HG02588 (cell line): ENCODE measurements at regions not wholly inside any gene's neighbourhood (a gene's known extent, or its start where the extent isn't known, plus 50 kb on each side); places are given as distances from the start of the nearest gene placed in this dataset.
"Not testable (repeated sequence)": the region's sequence is repeated elsewhere in the genome, so short reads cannot be mapped to it uniquely, and the experiment has no call there.

Experiments used
- ATAC-seq: cut with Tn5 transposase; IDR thresholded peaks from one replicate; pipeline ENCODE4 v1.9.1; 2021; ENCODE audit warnings: mild to moderate bottlenecking, moderate library complexity; ENCODE audit not compliant: unreplicated experiment

DNA sequence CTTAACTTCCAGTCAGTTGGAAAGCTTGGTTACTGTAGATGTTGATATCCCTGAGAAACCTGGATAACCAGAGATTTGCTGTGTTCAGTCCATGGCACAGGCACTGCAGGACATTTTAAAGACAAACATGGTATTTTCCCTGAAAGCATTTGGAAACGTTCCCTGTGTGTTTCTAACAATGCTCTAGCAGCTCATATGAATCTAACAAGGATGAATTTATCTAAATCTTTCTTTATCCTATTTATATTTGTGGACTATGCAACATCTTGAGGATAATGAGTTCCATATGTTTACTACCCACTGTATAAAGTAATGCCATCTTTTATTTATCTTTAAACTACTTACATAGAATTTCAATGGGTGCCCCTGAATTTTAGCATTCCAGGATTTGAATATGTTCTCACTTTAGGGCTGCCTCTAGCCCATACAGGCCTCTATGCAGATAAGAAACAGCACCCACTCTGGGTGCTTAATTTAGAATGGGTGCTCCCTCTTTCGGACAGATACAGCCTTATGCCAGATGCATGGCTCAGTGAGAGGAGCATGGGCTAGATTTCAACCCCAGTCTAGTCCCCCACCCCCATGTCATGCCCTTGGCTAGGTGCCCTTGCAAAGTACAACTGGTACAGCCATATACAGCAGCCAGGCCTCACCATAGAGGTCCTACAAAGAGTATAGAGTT, 50.6 kb upstream of the NEMP2 start:
- no peak for ATAC-seq

DNA sequence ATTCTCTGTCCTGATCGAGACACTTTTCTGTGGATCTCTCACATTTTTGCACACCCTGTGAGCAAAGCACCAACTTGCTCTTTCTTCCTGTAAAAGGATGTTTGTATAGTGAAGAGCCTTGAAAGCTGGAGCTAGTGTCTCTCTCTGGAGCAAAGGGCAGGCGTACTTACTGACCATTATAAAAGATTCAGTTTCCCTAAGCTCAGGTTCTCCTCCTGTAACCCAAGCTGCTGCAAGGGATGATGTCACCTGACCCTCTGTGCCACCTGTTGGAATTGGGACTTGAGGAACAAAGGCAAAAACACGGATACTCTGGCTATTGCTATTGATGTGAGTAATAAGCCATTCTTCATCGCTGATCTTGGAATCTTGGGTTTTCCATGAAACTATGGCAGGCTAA, 52.6 kb upstream of the NEMP2 start:
- no peak for ATAC-seq

DNA sequence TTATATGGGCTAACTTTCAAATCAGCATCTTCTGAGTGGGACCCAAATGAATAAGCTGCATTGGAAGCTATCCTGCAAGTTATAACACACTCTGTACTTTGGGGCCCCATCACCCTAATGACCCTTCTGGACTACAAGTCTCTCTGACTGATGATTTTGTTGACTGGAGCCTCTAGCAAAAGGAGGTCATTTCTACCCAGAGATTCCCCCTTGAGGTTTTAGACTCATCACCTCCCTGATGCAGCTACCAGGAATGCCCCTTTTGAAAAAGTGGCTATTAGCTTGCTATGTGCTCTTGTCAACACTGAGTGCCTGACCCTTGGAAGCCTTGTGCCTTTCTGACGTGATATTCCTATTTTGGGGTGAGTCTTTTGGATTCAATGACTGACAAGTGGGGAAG, 54.5 kb upstream of the NEMP2 start:
- ATAC-seq, result peak; percentile 68

- no peak for ATAC-seq
Observed at GRCh38 chr2:190591437-190591836, 56.9 kb upstream of the NEMP2 start.

- ATAC-seq, result no peak
Observed at GRCh38 chr2:190592831-190593230, 56.1 kb upstream of the NAB1 start.

DNA sequence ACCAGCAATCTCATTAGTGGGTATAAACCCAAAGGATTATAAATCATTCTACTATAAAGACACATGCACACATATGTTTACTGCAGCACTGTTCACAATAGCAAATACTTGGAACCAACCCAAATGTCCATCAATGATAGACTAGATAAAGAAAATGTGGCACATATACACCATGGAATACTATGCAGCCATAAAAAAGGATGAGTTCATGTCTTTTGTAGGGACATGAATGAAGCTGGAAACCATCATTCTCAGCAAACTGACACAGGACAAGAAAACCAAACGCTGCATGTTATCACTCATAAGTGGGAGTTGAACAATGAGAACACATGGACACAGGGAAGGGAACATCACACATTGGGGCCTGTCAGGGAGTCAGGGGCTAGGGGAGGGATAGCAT, 53.0 kb upstream of the NAB1 start:
- ATAC-seq, result not testable (repeated sequence)

DNA sequence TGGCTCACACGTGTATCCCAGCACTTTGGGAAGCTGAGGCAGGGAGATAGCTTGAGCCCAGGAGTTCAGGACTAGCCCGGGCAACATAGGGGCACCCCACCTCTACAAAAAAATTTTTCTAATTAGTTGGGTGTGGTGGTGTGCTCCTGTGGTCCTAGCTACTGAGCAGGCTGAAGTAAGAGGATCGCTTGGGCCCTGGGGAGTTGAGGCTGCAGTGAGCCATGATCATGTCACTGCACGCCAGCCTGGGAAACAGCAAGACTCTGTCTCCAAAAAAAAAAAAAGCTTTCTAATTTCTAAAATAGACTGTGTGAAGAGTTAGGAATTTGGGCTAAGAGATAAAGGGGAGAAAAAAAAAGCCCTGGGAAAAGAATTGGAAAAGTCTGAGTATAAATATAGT, 51.9 kb upstream of the NAB1 start:
- no peak for ATAC-seq

DNA sequence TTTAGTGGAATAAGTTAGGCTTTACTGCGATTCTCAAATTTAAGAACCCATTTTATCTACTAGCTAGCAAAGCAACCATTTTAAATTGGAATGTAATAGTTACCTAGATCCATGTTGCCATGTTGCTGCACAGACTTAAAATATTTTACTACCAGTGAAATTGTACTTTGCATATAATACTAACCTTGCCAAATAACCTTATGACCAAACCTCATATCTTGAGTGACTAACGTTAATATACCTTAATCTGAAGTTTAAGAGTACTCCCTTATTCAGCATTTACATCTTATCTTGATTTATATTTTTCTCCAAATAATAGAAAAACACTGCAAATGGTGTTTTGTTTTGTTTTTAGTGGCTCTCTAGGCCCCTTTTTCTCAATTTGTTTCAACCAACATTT, 50.3 kb upstream of the NAB1 start:
- ATAC-seq, result no peak

GRCh38 chr2:190599073-190599472, 49.8 kb upstream of the NAB1 start:
- ATAC-seq, result no peak
